Sigmoid colon (tissue), 6 donors: ENCODE measurements at regions not wholly inside any gene's neighbourhood (a gene's known extent, or its start where the extent isn't known, plus 50 kb on each side); places are given as distances from the start of the nearest gene placed in this dataset.

Experiments
- DNase-seq: peaks from one replicate; pipeline ENCODE4 v3.0.0-alpha.2; 2019
- H3K27ac ChIP-seq, 4 donors: fragments of 200-600 bp; sonication (generic); one replicate each; pipeline ENCODE4 v1.5.1; 2016 to 2019; ENCODE audit warnings: mild to moderate bottlenecking in 1 of 4
- H3K27me3 ChIP-seq, 3 donors: fragments of 200-600 bp; sonication (generic); one replicate each; pipeline ENCODE4 v1.5.1; 2019; ENCODE audit warnings: mild to moderate bottlenecking in 1 of 3
- H3K36me3 ChIP-seq, 4 donors: fragments of 200-600 bp; sonication (generic); one replicate each; pipeline ENCODE4 v1.5.1; 2016 to 2019
- H3K4me1 ChIP-seq, 4 donors: fragments of 200-600 bp; sonication (generic); one replicate each; pipeline ENCODE4 v1.5.1; 2017 to 2019
- H3K4me3 ChIP-seq, 4 donors: fragments of 200-600 bp; sonication (generic); one replicate each; pipeline ENCODE4 v1.5.1; 2017 to 2019; ENCODE audit warnings: mild to moderate bottlenecking in 2 of 4, moderate library complexity in 1 of 4
- H3K9me3 ChIP-seq, 4 donors: fragments of 200-600 bp in 3 of 4; sonication (generic) in 3 of 4; one replicate each; pipeline versions ENCODE4 v1.5.1 to v1.6.1; 2013 to 2019
- EP300 ChIP-seq, 4 donors: sonication (generic); formaldehyde crosslinking; IDR thresholded peaks; one replicate each; pipeline ENCODE4 v1.6.1; 2017; ENCODE audit warnings: antibody characterized with exemption in 4 of 4
- POLR2A ChIP-seq, 2 donors: fragments of 450-650 bp; IDR thresholded peaks; one replicate each; pipeline ENCODE4 v1.6.1; 2016; ENCODE audit warnings: antibody characterized with exemption in 2 of 2, mild to moderate bottlenecking in 2 of 2, moderate library complexity in 2 of 2
- POLR2AphosphoS5 ChIP-seq, 4 donors: sonication (generic); formaldehyde crosslinking; IDR thresholded peaks; one replicate each; pipeline ENCODE4 v1.6.1; 2017; ENCODE audit warnings: antibody characterized with exemption in 4 of 4
- WGBS, 2 donors: extraction: QIAGEN DNeasy Blood & Tissue Kit; methylation state at CpG; one replicate each; pipeline ENCODE4 v1.1.7; 2013; 5-methylcytosine and 5-hydroxymethylcytosine counted together
- intact Hi-C: fragments of 100-400 bp; cut with DNase I; formaldehyde crosslinking; loops from one replicate; pipeline ENCODE4 v1.15.1; 2023
- TF ChIP-seq, protein P1 (sequence below), 4 experiments: fragments of 450-650 bp in 3 of 4; fragments of 200-600 bp in 1 of 4; IDR thresholded peaks; one replicate each; pipeline ENCODE4 v1.5.1; 2016 to 2019; ENCODE audit warnings: antibody characterized with exemption in 4 of 4, mild to moderate bottlenecking in 3 of 4, moderate library complexity in 2 of 4
- donor health status: healthy with polysubstance abuse.
- donor health status: healthy.

- intact Hi-C loops = no loop called here
- H3K9me3 ChIP-seq = no peaks in the 10 kb centered on the region
- no peaks in the 10 kb centered on the region for H3K27me3 ChIP-seq
- DNase-seq = no peak
- no peak overlapping the region for H3K4me3 ChIP-seq
- 53 to 83% methylated on average over 2 of the region's 2 CpGs for WGBS, 2 donors
- H3K27ac ChIP-seq = no peak overlapping the region
- H3K4me1 ChIP-seq = no peaks in the 10 kb centered on the region
- TF ChIP-seq POLR2AphosphoS5 (IDR thresholded peaks at IDR 0.05) = no peak
- TF ChIP-seq POLR2A (IDR thresholded peaks at IDR 0.05) = no peak
- no peak for TF ChIP-seq EP300 (IDR thresholded peaks at IDR 0.05)
- TF ChIP-seq, protein P1, sequence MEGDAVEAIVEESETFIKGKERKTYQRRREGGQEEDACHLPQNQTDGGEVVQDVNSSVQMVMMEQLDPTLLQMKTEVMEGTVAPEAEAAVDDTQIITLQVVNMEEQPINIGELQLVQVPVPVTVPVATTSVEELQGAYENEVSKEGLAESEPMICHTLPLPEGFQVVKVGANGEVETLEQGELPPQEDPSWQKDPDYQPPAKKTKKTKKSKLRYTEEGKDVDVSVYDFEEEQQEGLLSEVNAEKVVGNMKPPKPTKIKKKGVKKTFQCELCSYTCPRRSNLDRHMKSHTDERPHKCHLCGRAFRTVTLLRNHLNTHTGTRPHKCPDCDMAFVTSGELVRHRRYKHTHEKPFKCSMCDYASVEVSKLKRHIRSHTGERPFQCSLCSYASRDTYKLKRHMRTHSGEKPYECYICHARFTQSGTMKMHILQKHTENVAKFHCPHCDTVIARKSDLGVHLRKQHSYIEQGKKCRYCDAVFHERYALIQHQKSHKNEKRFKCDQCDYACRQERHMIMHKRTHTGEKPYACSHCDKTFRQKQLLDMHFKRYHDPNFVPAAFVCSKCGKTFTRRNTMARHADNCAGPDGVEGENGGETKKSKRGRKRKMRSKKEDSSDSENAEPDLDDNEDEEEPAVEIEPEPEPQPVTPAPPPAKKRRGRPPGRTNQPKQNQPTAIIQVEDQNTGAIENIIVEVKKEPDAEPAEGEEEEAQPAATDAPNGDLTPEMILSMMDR (IDR thresholded peaks at IDR 0.05) = no peak
- H3K36me3 ChIP-seq = no peaks in the 10 kb centered on the region
Observed at GRCh38 chr4:32435308-32435707, 1715.1 kb downstream of the PCDH7 start.

DNA sequence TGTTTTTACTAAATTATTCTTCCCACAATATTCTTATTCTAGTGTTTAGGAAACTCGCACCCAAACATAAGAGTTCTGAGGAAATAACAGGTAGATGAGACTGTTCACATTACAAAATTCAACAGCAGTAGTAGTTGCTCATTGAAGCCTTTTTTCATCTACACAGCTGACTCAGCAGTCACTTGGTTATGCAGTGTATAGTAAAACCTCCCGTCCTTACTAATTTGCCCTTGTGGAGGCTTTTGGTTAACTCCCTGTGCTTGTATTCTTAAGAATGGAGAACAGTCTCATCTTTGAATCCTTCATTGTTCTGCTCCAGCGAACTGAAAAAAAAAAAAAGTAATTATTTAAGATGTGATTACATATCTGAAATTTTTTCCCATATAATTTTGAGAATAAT, 1716.6 kb downstream of the PCDH7 start:
- intact Hi-C loops = no loop called here
- H3K36me3 ChIP-seq = no peaks in the 10 kb centered on the region
- H3K27ac ChIP-seq = no peak overlapping the region
- WGBS, 2 donors = 67 to 82% methylated on average over 3 of the region's 3 CpGs
- H3K4me3 ChIP-seq = no peak overlapping the region
- no peaks in the 10 kb centered on the region for H3K9me3 ChIP-seq
- no peaks in the 10 kb centered on the region for H3K4me1 ChIP-seq
- TF ChIP-seq POLR2AphosphoS5 (IDR thresholded peaks at IDR 0.05) (no peak), EP300 (IDR thresholded peaks at IDR 0.05) (no peak), POLR2A (IDR thresholded peaks at IDR 0.05) (no peak)
- TF ChIP-seq, protein P1 (IDR thresholded peaks at IDR 0.05) = no peak
- no peaks in the 10 kb centered on the region for H3K27me3 ChIP-seq
- no peak for DNase-seq

- no peak for TF ChIP-seq POLR2AphosphoS5 (IDR thresholded peaks at IDR 0.05)
- TF ChIP-seq POLR2A (IDR thresholded peaks at IDR 0.05) = no peak
- TF ChIP-seq, protein P1 (IDR thresholded peaks at IDR 0.05) = no peak
- no peak for TF ChIP-seq EP300 (IDR thresholded peaks at IDR 0.05)
- 69 to 71% methylated on average over 3 of the region's 3 CpGs for WGBS, 2 donors
- H3K27me3 ChIP-seq = no peaks in the 10 kb centered on the region
- H3K9me3 ChIP-seq = no peaks in the 10 kb centered on the region
- no peaks in the 10 kb centered on the region for H3K36me3 ChIP-seq
- intact Hi-C loops = no loop called here
- H3K4me1 ChIP-seq = no peaks in the 10 kb centered on the region
- no peak for DNase-seq
- H3K27ac ChIP-seq = no peak overlapping the region
- H3K4me3 ChIP-seq = no peak overlapping the region
Observed at GRCh38 chr4:32440391-32440790, 1720.2 kb downstream of the PCDH7 start.

DNA sequence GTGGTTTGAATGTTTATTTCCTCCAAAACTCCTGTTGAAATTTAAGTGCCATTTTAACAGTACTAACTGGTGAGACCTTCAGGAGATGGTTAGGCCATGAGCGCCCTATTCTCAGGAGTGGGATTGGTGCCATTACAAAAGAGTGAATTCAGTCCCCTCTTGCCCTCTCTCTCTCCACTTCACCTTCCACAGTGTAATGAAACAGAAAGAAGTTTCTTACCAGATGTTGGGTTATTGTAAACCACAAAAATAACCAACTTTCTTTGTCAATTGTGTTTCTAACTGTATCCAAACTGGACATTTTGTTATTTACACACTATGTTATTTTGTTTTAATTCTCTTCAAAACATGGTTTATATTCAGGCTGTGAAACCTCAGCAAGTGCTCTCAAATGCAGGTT, 1734.3 kb downstream of the PCDH7 start:
- H3K4me1 ChIP-seq = no peaks in the 10 kb centered on the region
- intact Hi-C loops = no loop called here
- no peaks in the 10 kb centered on the region for H3K36me3 ChIP-seq
- no peak overlapping the region for H3K4me3 ChIP-seq
- H3K9me3 ChIP-seq = no peaks in the 10 kb centered on the region
- DNase-seq = no peak
- no peak overlapping the region for H3K27ac ChIP-seq
- TF ChIP-seq EP300 (IDR thresholded peaks at IDR 0.05) = no peak
- no peak for TF ChIP-seq POLR2AphosphoS5 (IDR thresholded peaks at IDR 0.05)
- TF ChIP-seq, protein P1 (IDR thresholded peaks at IDR 0.05) = no peak
- no peak for TF ChIP-seq POLR2A (IDR thresholded peaks at IDR 0.05)
- H3K27me3 ChIP-seq = no peaks in the 10 kb centered on the region
- WGBS, 2 donors = 90 to 93% methylated on average over 1 of the region's 1 CpG

GRCh38 chr4:32455231-32455630, 1735.1 kb downstream of the PCDH7 start:
- Histone ChIP-seq H3K9me3 (no peaks in the 10 kb centered on the region), H3K27ac (no peak overlapping the region), H3K27me3 (no peaks in the 10 kb centered on the region), H3K36me3 (no peaks in the 10 kb centered on the region), H3K4me1 (no peaks in the 10 kb centered on the region), H3K4me3 (no peak overlapping the region)
- intact Hi-C loops = no loop called here
- DNase-seq = no peak
- TF ChIP-seq EP300 (IDR thresholded peaks at IDR 0.05) = no peak
- TF ChIP-seq, protein P1 (IDR thresholded peaks at IDR 0.05) = no peak
- no peak for TF ChIP-seq POLR2AphosphoS5 (IDR thresholded peaks at IDR 0.05)
- no peak for TF ChIP-seq POLR2A (IDR thresholded peaks at IDR 0.05)
- WGBS, 2 donors = 15 to 57% methylated on average over 2 of the region's 2 CpGs
